K562 (cell line): ENCODE measurements at regions not wholly inside any gene's neighbourhood (a gene's known extent, or its start where the extent isn't known, plus 50 kb on each side); places are given as distances from the start of the nearest gene placed in this dataset.

Experiments
- DPF2 ChIP-seq: fragments of 450-650 bp; IDR thresholded peaks from 2 replicates; pipeline ENCODE4 v1.6.1; 2016
- E2F1 ChIP-seq: sonication (generic); formaldehyde crosslinking; IDR thresholded peaks from 2 replicates; pipeline ENCODE4 v1.8.1; 2023; ENCODE audit warnings: mild to moderate bottlenecking, missing genetic modification reagents, moderate library complexity
- ELF1 ChIP-seq: fragments of 200-800 bp; sonication (Bioruptor generic); IDR thresholded peaks from 2 replicates; pipeline ENCODE4 v1.6.1; 2016; ENCODE audit warnings: missing genetic modification characterization, missing compliant biosample characterization
- EP300 ChIP-seq: IDR thresholded peaks from 2 replicates; pipeline ENCODE4 v1.6.1; 2012; ENCODE audit warnings: low read length, improper control_type of control experiment
- NCOA2 ChIP-seq, 2 experiments: fragments of 450-650 bp; IDR thresholded peaks; 2 replicates each; pipeline ENCODE4 v1.6.1; 2018; ENCODE audit warnings: mild to moderate bottlenecking in 2 of 2, moderate library complexity in 1 of 2; ENCODE audit not compliant: partially characterized antibody in 2 of 2
- SIRT6 ChIP-seq: IDR thresholded peaks from one replicate; pipeline ENCODE4 v1.6.1; 2012; ENCODE audit warnings: low read depth, mild to moderate bottlenecking, control low read depth, inconsistent platforms, low read length, moderate library complexity
- TEAD4 ChIP-seq, 2 experiments: sonication (generic) in 1 of 2; formaldehyde crosslinking in 1 of 2; IDR thresholded peaks; 2 replicates each; pipeline versions ENCODE4 v1.6.1 to v1.8.0; 2012 to 2022; ENCODE audit warnings: borderline replicate concordance in 1 of 2, inconsistent platforms in 1 of 2, low read length in 1 of 2, mild to moderate bottlenecking in 1 of 2, missing genetic modification reagents in 1 of 2
- ZNF274 ChIP-seq: IDR thresholded peaks from 2 replicates; pipeline ENCODE4 v1.6.1; 2011; ENCODE audit warnings: low read depth, mild to moderate bottlenecking, low read length, moderate library complexity, borderline replicate concordance
- ZNF740 ChIP-seq, 3 experiments: fragments of 200-800 bp in 1 of 3; sonication (Bioruptor generic) in 1 of 3; sonication (generic) in 1 of 3; formaldehyde crosslinking in 1 of 3; IDR thresholded peaks; 2 replicates each; pipeline versions ENCODE4 v1.6.1 to v1.8.0; 2016 to 2022; ENCODE audit warnings: mild to moderate bottlenecking in 2 of 3, missing compliant biosample characterization in 2 of 3, missing genetic modification characterization in 2 of 3, missing genetic modification reagents in 1 of 3
- TF ChIP-seq, protein P1 (sequence below), 2 experiments: fragments of 450-650 bp in 1 of 2; sonication (generic) in 1 of 2; formaldehyde crosslinking in 1 of 2; IDR thresholded peaks in 1 of 2; conservative IDR thresholded peaks in 1 of 2; 2 replicates each; pipeline versions ENCODE4 v1.6.1 to v1.8.1; 2016 to 2023; ENCODE audit warnings: mild to moderate bottlenecking in 2 of 2, moderate library complexity in 2 of 2, inconsistent platforms in 1 of 2, missing genetic modification reagents in 1 of 2
- TF ChIP-seq, protein P2 (sequence below), 3 experiments: IDR thresholded peaks in 2 of 3; conservative IDR thresholded peaks in 1 of 3; 2 replicates each; pipeline ENCODE4 v1.5.1; 2011 to 2012; ENCODE audit warnings: low read length in 3 of 3, mild to moderate bottlenecking in 3 of 3, control low read depth in 2 of 3, improper control_type of control experiment in 1 of 3, inconsistent platforms in 1 of 3, low read depth in 1 of 3, mixed read lengths in 1 of 3, moderate library complexity in 1 of 3; ENCODE audit not compliant: insufficient read depth in 2 of 3
- TF ChIP-seq, protein P3 (sequence below): sonication (generic); formaldehyde crosslinking; IDR thresholded peaks from 2 replicates; pipeline ENCODE4 v1.9.0; 2022; ENCODE audit warnings: mild to moderate bottlenecking, missing genetic modification reagents

DNA sequence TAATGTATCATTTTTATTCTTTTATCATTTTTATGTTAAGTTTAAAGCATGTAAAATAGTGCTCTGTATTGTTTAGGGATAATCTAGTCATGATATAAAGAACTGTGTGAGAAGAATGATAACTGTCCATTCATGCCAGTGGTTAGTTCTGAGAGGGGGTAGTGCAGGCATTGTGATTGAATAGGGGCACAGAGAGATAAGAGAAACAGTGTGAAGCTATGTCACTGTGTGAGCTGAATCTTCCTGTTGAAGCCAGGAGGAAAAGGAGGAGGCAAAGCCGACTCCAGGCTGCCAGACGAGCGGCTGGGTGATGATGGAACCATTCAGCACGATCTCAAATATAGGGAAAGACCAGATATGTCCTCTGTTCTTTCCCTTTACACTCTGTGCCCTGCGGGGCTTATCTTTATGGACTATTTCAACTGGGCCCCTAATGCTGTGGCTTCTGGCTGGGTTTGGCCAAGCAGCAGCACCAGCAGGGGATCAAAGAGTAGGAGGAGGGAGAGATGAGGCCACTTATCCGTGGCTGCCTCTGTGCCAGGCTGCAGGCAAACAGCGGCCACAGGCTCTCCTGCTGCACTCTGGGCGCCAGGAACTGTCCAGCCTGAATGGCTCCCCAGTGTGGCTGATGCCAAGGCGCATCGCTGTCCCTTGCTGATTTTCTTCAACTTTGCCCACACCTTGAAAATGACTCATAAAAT lies 128.0 kb downstream of the SPP2 start:
- TF ChIP-seq DPF2 (no peak), E2F1 (CRISPR knock-in tag) (no peak), ZNF740 (CRISPR knock-in tag; IDR thresholded peaks at IDR 0.05) (no peak), ZNF740 (tag; IDR thresholded peaks at IDR 0.05) (no peak), NCOA2 (IDR thresholded peaks at IDR 0.05; ENCODE audit: partially characterized antibody in 2 of 2) (no peak), ZNF274 (no peak), ELF1 (no peak), EP300 (no peak), SIRT6 (no peak), TEAD4 (IDR thresholded peaks at IDR 0.05; ENCODE audit: low read length) (no peak), TEAD4 (CRISPR knock-in tag; IDR thresholded peaks at IDR 0.05; ENCODE audit: borderline replicate concordance) (no peak)
- TF ChIP-seq, protein P1, sequence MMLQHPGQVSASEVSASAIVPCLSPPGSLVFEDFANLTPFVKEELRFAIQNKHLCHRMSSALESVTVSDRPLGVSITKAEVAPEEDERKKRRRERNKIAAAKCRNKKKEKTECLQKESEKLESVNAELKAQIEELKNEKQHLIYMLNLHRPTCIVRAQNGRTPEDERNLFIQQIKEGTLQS (IDR thresholded peaks at IDR 0.05) = no peak
- TF ChIP-seq, protein P1 (CRISPR knock-in tag; conservative IDR thresholded peaks at IDR 0.05) = no peak
- TF ChIP-seq, protein P2, sequence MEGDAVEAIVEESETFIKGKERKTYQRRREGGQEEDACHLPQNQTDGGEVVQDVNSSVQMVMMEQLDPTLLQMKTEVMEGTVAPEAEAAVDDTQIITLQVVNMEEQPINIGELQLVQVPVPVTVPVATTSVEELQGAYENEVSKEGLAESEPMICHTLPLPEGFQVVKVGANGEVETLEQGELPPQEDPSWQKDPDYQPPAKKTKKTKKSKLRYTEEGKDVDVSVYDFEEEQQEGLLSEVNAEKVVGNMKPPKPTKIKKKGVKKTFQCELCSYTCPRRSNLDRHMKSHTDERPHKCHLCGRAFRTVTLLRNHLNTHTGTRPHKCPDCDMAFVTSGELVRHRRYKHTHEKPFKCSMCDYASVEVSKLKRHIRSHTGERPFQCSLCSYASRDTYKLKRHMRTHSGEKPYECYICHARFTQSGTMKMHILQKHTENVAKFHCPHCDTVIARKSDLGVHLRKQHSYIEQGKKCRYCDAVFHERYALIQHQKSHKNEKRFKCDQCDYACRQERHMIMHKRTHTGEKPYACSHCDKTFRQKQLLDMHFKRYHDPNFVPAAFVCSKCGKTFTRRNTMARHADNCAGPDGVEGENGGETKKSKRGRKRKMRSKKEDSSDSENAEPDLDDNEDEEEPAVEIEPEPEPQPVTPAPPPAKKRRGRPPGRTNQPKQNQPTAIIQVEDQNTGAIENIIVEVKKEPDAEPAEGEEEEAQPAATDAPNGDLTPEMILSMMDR (IDR thresholded peaks at IDR 0.05 in 2 of 3, conservative IDR thresholded peaks at IDR 0.05 in 1 of 3; ENCODE audit: insufficient read depth in 2 of 3, low read depth in 1 of 3, low read length in 3 of 3) = no peak
- TF ChIP-seq, protein P3, sequence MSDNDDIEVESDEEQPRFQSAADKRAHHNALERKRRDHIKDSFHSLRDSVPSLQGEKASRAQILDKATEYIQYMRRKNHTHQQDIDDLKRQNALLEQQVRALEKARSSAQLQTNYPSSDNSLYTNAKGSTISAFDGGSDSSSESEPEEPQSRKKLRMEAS (CRISPR knock-in tag) = no peak
